Prostate gland (tissue), 2 donors: ENCODE measurements at regions not wholly inside any gene's neighbourhood (a gene's known extent, or its start where the extent isn't known, plus 50 kb on each side); places are given as distances from the start of the nearest gene placed in this dataset.

Experiments
- CTCF ChIP-seq, 4 experiments: fragments of 200-600 bp in 2 of 4; fragments of 450-650 bp in 2 of 4; sonication (generic) in 2 of 4; IDR thresholded peaks; 1 replicate in 3 of 4; 2 replicates in 1 of 4; pipeline ENCODE4 v1.5.1; 2016 to 2019; ENCODE audit warnings: antibody characterized with exemption in 4 of 4, mild to moderate bottlenecking in 2 of 4, moderate library complexity in 2 of 4
- POLR2A ChIP-seq: fragments of 450-650 bp; IDR thresholded peaks from one replicate; pipeline ENCODE4 v1.6.1; 2016; ENCODE audit warnings: antibody characterized with exemption, mild to moderate bottlenecking
- POLR2AphosphoS5 ChIP-seq: sonication (generic); formaldehyde crosslinking; IDR thresholded peaks from one replicate; pipeline ENCODE4 v1.6.1; 2017; ENCODE audit warnings: antibody characterized with exemption

GRCh38 chr18:40995529-40995928, 959.5 kb upstream of the PIK3C3 start:
- TF ChIP-seq CTCF (IDR thresholded peaks at IDR 0.05) (no peak), POLR2A (no peak), POLR2AphosphoS5 (no peak)
